Astrocyte (in vitro differentiated cells and primary cell): ENCODE measurements at regions not wholly inside any gene's neighbourhood (a gene's known extent, or its start where the extent isn't known, plus 50 kb on each side); places are given as distances from the start of the nearest gene placed in this dataset.

Source experiments
- DNase-seq: peaks from one replicate; pipeline ENCODE4 v3.0.0-alpha.2; 2010; ENCODE audit warnings: low read depth
- FAIRE-seq: peaks from 2 replicates; lab custom pipeline; 2011; peaks lifted over from hg19 to GRCh38; lab: Jason Lieb, UNC
- H2AFZ ChIP-seq: 2 replicates; pipeline ENCODE4 v1.6.0; 2012; ENCODE audit warnings: low read depth, low read length, inconsistent platforms
- H3K27ac ChIP-seq: 2 replicates; pipeline ENCODE4 v1.5.1; 2011; ENCODE audit warnings: low read depth, low read length, inconsistent platforms
- H3K27me3 ChIP-seq: 2 replicates; pipeline ENCODE4 v1.6.0; 2011; ENCODE audit warnings: low read length, inconsistent platforms; ENCODE audit not compliant: insufficient read depth
- H3K36me3 ChIP-seq: 2 replicates; pipeline ENCODE4 v1.5.1; 2011; ENCODE audit warnings: low read length, inconsistent platforms; ENCODE audit not compliant: insufficient read depth
- H3K4me1 ChIP-seq: 2 replicates; pipeline ENCODE4 v1.5.1; 2011; ENCODE audit warnings: low read length, inconsistent platforms; ENCODE audit not compliant: insufficient read depth
- H3K4me2 ChIP-seq: 2 replicates; pipeline ENCODE4 v1.6.0; 2012; ENCODE audit warnings: low read length, inconsistent platforms
- H3K4me3 ChIP-seq: 2 replicates; pipeline ENCODE4 v1.5.1; 2011; ENCODE audit warnings: low read depth, mild to moderate bottlenecking, low read length, inconsistent platforms; ENCODE audit not compliant: insufficient read depth
- H3K79me2 ChIP-seq: 2 replicates; pipeline ENCODE4 v1.6.0; 2012; ENCODE audit warnings: mild to moderate bottlenecking, low read length, inconsistent platforms; ENCODE audit not compliant: insufficient read depth
- H3K9ac ChIP-seq: 2 replicates; pipeline ENCODE4 v1.6.0; 2012; ENCODE audit warnings: mild to moderate bottlenecking, low read length, inconsistent platforms
- H3K9me3 ChIP-seq: 2 replicates; pipeline ENCODE4 v1.5.1; 2012; ENCODE audit warnings: low read depth, mild to moderate bottlenecking, low read length, inconsistent platforms; ENCODE audit not compliant: insufficient read depth
- H4K20me1 ChIP-seq: 2 replicates; pipeline ENCODE4 v1.6.0; 2012; ENCODE audit warnings: low read length, inconsistent platforms; ENCODE audit not compliant: insufficient read depth
- H3K27ac Mint-ChIP-seq: one replicate; pipeline ENCODE4 v1.8.0; 2021; ENCODE audit warnings: mild to moderate bottlenecking, mixed read lengths; ENCODE audit not compliant: unreplicated experiment
- H3K27me3 Mint-ChIP-seq: one replicate; pipeline ENCODE4 v1.8.0; 2021; ENCODE audit warnings: low read depth, mixed read lengths; ENCODE audit not compliant: unreplicated experiment
- H3K36me3 Mint-ChIP-seq: one replicate; pipeline ENCODE4 v1.8.0; 2021; ENCODE audit warnings: low read depth, mixed read lengths; ENCODE audit not compliant: unreplicated experiment
- H3K4me1 Mint-ChIP-seq: one replicate; pipeline ENCODE4 v1.8.0; 2021; ENCODE audit warnings: low read depth, mixed read lengths; ENCODE audit not compliant: unreplicated experiment
- H3K4me3 Mint-ChIP-seq: one replicate; pipeline ENCODE4 v1.8.0; 2021; ENCODE audit warnings: mild to moderate bottlenecking, moderate library complexity, mixed read lengths; ENCODE audit not compliant: unreplicated experiment
- H3K9me3 Mint-ChIP-seq: one replicate; pipeline ENCODE4 v1.8.0; 2021; ENCODE audit warnings: mild to moderate bottlenecking, mixed read lengths; ENCODE audit not compliant: unreplicated experiment
- CTCF ChIP-seq: IDR thresholded peaks from 2 replicates; pipeline ENCODE4 v1.5.1; 2011; ENCODE audit warnings: low read depth, mild to moderate bottlenecking, inconsistent platforms, low read length, moderate library complexity; ENCODE audit not compliant: insufficient read depth
- EZH2 ChIP-seq: IDR thresholded peaks from 2 replicates; pipeline ENCODE4 v1.6.1; 2012; ENCODE audit warnings: mild to moderate bottlenecking, low read length, inconsistent platforms; ENCODE audit not compliant: insufficient read depth

- no peaks in the 10 kb centered on the region for H3K4me1 ChIP-seq
- H3K27me3 Mint-ChIP-seq: peaks cover 8% of the 10 kb centered on the region
- H4K20me1 ChIP-seq: no peaks in the 10 kb centered on the region
- H3K27me3 ChIP-seq: no peaks in the 10 kb centered on the region
- no peak for TF ChIP-seq CTCF
- TF ChIP-seq EZH2: no peak
- no peak overlapping the region for H3K4me2 ChIP-seq
- H3K4me3 Mint-ChIP-seq: no peak overlapping the region
- no peaks in the 10 kb centered on the region for H3K4me1 Mint-ChIP-seq
- H3K9me3 Mint-ChIP-seq: no peaks in the 10 kb centered on the region
- no peaks in the 10 kb centered on the region for H3K79me2 ChIP-seq
- H2AFZ ChIP-seq: no peak overlapping the region
- no peak overlapping the region for H3K27ac ChIP-seq
- FAIRE-seq: no peak
- no peak for DNase-seq
- H3K9me3 ChIP-seq: no peaks in the 10 kb centered on the region
- H3K4me3 ChIP-seq: no peak overlapping the region
- no peaks in the 10 kb centered on the region for H3K36me3 Mint-ChIP-seq
- H3K36me3 ChIP-seq: no peaks in the 10 kb centered on the region
- no peak overlapping the region for H3K9ac ChIP-seq
- H3K27ac Mint-ChIP-seq: no peak overlapping the region
Observed at GRCh38 chr6:6978731-6979130, 129.0 kb upstream of the RREB1 start.

- H4K20me1 ChIP-seq: no peaks in the 10 kb centered on the region
- FAIRE-seq (no peak), DNase-seq (no peak)
- no peaks in the 10 kb centered on the region for H3K27me3 ChIP-seq
- Mint-ChIP-seq H3K36me3 (no peaks in the 10 kb centered on the region), H3K9me3 (no peaks in the 10 kb centered on the region), H3K4me3 (no peak overlapping the region), H3K27ac (no peak overlapping the region), H3K27me3 (peaks cover 17% of the 10 kb centered on the region), H3K4me1 (no peaks in the 10 kb centered on the region)
- H3K4me2 ChIP-seq: no peak overlapping the region
- no peak for TF ChIP-seq EZH2
- no peak for TF ChIP-seq CTCF
- no peak overlapping the region for H3K27ac ChIP-seq
- no peaks in the 10 kb centered on the region for H3K79me2 ChIP-seq
- H3K36me3 ChIP-seq: no peaks in the 10 kb centered on the region
- H2AFZ ChIP-seq: no peak overlapping the region
- H3K9me3 ChIP-seq: no peaks in the 10 kb centered on the region
- H3K4me1 ChIP-seq: no peaks in the 10 kb centered on the region
- H3K4me3 ChIP-seq: no peak overlapping the region
- no peak overlapping the region for H3K9ac ChIP-seq
Observed at GRCh38 chr6:6980999-6981597, 126.7 kb upstream of the RREB1 start.

GRCh38 chr6:6981681-6982322, 126.0 kb upstream of the RREB1 start:
- DNase-seq (no peak), FAIRE-seq (no peak)
- Histone ChIP-seq H3K9ac (no peak overlapping the region), H3K27ac (no peak overlapping the region), H3K36me3 (no peaks in the 10 kb centered on the region), H3K79me2 (no peaks in the 10 kb centered on the region), H3K27me3 (no peaks in the 10 kb centered on the region), H4K20me1 (no peaks in the 10 kb centered on the region), H2AFZ (no peak overlapping the region), H3K4me1 (no peaks in the 10 kb centered on the region), H3K4me2 (no peak overlapping the region), H3K9me3 (no peaks in the 10 kb centered on the region), H3K4me3 (no peak overlapping the region)
- Mint-ChIP-seq H3K27me3 (peaks cover 17% of the 10 kb centered on the region), H3K27ac (no peak overlapping the region), H3K4me1 (no peaks in the 10 kb centered on the region), H3K9me3 (no peaks in the 10 kb centered on the region), H3K36me3 (no peaks in the 10 kb centered on the region), H3K4me3 (no peak overlapping the region)
- no peak for TF ChIP-seq CTCF
- no peak for TF ChIP-seq EZH2
